HG02840 (cell line): ENCODE measurements at regions not wholly inside any gene's neighbourhood (a gene's known extent, or its start where the extent isn't known, plus 50 kb on each side); places are given as distances from the start of the nearest gene placed in this dataset.

Experiments used
- ATAC-seq: cut with Tn5 transposase; IDR thresholded peaks from one replicate; pipeline ENCODE4 v1.9.1; 2021; ENCODE audit warnings: mild to moderate bottlenecking, moderate library complexity, moderate number of reproducible peaks; ENCODE audit not compliant: unreplicated experiment, low FRiP score

DNA sequence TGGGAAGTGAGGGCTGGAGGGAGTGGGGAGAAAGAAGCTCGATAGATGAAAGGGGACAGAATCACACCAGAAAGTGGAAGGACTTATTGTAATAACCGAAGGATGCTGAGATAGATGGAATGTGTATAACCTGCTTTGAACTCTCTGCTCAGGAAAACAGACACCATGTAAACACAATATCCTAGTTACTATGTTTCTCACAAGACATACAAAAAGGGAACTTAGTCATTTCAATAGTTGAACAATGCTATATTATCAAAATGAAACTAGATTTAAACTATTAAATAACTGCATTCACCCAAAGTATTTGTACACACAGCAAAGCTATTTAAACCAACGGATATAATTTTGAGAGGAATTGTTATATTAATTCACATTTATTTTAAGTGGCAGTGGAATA lies 108.3 kb upstream of the GADL1 start:
- ATAC-seq = no peak

DNA sequence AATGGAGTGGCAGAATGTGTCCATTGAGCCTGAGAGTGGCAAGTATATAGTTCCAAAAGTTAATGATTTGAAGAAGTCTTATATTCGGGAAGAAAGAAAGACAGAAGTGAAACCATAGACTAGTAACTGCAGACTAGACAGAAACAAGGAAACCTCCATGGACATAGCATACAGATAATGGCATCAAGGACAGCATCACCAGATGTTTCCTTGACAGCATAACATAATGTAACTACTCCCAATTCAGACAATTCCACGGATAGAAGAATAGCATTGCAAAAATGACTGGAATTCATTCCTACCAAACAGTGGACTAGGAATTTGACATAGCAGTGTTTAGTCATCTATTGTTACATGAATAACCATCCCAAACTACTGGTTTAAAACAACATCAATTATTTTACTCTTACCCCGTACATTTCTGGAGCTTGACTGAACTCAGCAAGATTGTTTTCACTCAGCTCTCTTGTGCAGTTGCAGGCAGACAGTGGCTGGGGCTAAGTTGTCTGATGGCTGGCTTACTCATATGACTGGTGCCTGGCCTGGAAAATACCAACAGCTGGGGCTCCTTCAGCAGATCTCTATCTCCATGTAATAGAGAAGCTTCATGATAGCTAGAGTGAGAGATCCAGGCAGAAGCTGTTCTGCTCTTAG lies 109.7 kb upstream of the GADL1 start:
- peak; percentile 56 for ATAC-seq

DNA sequence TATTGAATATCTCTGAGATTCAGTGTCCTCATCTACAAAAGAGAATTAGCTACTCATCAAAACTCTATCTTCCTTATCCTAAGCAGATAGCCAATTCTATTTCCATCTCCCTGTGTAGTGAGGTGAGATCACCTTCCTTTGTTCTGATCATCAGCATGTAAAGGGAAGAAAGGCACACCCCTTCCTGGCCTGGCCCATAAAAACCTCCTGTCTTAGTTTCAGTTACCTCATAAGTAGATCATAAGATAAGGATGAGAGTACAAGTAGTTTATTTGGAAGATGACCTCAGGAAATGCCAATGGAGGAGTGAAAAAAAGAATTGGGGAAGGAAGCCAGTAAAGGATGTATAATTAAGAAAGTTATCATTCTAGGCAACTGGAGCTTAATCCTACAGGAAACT lies 114.5 kb upstream of the GADL1 start:
- no peak for ATAC-seq

DNA sequence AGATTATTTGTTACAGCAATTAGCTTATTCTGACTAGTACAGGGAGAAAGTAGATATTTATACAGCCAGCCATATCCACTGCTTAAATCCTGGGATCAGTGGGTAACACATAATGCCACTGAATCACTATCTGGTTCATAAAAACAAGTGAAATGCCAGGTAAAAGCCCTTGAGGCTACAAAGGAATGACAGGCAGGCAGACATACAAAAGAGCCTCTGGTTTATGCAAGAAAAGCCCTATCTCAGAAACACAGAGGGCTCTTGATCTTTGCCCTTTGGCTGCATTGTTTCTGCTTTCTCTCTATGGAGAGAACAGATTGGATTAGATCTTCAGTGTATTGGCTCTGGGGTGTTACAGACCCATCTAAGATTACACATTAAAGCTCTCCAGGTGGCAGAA lies 115.4 kb upstream of the GADL1 start:
- ATAC-seq = no peak

DNA sequence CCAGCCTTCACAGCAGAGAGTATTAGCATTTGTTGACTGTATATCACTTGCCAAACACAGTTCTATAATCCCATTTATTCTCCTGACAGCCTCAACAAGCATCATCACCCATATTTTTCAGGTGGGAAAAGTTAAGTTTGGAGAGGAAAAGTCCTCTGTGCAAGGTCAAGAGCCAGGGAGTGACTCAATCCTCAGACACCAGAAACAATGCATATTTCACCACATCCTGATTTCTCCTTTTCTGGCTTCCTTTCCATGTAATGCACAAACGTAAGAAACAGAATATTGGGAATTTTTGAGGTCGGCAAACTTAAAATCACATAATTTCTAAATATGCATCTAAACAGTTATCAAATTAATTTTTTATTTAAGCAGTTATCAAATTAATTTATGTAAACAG lies 116.0 kb upstream of the GADL1 start:
- ATAC-seq = no peak

DNA sequence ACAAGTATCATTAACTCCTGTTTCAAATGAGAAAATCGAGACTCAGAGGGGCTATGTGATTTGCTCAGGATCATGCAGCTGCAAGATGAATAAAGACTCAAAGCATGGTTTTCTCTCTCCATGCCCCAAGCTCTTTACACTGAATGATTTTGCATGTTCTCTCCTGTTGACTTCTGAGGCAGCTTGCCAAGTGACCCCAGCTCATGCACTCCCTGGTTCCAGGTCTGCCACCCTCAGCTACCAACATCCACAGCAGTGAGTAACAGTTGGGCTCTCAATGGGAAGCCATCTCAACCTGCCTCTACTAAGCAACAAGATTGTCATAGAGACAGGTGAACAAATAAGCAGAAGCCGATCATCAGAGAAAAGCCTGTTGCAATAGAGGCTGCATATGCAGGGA lies 116.9 kb upstream of the GADL1 start:
- no peak for ATAC-seq

DNA sequence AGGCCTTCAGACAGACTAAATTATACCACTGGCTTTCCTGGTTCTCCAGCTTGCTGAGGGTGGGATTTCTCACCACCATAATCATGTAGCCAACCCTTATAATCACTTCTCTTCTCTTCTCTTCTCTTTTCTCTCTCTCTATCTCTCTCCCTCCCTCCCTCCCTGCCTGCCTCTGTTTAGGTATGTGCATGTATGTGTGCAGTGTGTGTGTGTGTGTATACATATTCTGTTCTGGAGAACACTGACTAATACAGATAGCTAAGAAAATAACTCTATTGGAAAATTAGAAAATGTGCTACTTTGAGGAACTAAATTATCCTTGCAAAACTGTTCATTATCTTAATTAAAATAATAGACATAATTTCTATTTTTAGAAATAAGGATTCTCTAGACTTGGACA lies 118.6 kb upstream of the GADL1 start:
- no peak for ATAC-seq

DNA sequence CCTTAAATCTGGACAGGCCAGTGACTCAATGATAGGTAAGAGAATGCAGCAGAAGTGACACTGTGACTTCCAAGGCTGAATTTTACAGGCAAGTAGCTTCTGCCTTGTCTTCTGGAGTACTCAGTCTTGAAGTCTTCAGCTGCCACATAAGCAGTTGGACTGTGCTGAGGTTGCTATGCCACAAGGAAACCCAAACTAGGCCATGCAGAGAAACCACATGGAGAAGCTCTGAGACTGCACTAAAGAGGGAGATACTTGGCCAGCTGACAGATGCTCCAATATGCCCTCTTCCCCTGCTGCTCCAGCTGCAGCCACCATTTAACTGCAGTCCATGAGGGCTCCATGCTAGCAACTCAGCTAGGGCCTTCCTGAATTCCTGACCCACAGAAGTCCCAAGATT lies 119.4 kb upstream of the GADL1 start:
- ATAC-seq = no peak

DNA sequence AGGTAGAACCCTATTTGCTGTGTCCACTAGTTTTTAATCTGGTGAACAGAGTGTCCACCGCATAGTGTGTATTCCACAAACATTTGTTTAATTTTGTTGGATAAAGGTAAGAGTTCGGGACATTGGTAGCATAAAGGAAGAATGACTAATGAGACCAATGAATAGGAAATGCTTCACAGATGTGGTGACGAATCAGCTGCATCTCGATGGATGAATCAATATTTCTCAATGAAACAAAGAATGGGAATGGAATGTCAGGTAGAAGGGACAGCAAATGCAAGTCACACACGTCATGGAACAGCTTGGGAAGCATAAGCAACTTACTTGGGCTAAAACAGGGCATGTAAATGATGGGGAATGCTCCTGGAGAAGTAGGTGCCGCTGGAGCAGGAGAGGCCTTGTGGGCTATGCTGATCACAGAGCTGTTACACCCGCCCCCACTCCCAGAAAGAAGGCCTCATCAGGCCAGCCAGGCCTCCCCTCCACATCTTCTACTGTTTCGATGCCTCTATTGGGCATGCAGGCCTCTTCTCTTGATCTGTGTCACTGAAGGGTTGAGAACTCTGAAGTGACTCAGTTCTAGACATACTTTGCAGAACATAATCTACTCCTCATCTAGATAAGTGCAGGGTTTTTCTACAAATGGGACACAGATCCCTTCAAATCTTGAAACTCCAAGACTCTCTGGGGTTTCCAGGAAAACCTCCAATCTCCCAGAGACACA lies 120.0 kb upstream of the GADL1 start:
- ATAC-seq = no peak

DNA sequence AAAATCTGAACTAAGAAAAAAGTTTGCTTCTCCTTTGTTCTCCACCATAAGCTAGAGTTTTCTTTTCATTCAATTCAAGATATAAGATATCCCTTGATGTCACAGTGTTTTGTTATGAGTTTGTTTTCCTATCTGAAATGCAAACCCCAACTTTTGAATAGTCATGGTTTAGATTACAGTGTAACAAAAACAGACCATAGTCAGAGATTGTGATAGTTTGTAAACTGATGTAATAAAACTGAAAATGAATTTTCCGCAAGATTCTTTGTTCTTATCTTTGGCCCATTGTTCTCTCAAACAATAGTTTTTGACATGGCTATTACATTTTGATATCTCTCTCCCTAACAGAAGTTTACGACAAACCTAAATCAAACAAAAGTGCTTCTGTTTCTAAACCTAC lies 121.7 kb upstream of the GADL1 start:
- ATAC-seq = no peak

DNA sequence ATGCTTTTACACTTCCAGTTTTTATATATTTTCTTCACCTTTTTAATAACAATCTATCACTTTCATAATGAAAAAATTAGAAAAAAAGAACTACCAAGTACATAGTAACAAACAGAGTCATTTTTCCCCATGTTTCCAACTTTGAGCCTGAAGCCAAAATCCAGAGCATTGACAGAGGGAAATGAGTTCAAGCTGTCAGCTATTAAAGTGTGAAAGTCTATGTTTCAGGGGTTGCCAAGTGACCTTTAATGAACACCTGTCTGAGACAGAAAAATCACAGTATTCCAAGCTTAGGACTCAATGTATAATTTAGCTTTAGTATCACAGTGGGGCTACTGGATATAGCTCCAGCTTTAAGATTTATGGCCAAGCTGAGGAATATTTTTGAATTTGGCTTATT lies 128.3 kb upstream of the GADL1 start:
- no peak for ATAC-seq

DNA sequence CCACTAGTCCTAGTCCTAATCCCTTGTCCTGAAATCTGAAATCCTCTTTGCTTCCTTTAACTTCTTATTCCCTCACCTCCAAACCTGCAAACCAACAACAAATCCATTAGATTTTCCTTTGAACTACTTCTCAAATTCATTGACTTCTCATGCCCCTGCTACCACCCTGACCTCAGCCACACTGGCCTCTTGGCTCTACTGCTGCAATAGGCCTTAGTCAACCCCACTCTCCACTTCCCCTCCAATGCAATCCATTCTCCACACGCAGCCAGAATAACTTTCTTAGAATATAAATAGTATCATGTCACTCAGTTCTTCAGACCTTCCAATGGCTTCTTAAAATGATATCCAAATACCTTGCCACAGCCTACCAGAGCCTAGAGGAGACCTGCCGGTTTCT lies 131.1 kb upstream of the GADL1 start:
- ATAC-seq = no peak

DNA sequence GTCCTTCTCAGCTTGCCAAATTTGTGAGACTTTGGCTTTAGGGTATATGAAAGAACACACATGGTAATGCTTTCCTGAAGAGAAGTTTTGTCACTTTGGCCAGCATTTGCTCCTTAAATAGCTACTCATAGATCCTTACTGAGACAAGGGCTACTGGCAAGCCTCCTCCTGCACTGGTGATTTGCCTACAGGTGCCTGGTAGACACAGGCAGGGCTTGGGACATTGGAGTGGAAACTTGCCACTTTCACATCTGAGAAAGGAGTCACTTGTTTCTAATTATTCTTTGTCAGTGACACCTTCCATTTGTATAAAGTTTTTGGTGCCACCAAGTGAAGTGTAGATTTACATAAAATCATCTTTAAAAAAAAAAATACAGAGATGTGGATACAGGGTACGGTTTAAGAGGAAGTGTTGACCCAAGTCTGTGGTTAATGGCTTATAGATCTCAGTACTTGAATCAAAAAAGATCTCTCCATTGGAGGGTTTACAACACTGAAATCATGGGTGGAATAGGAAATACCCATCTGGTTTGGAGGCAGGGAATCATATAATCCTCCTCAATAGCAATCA lies 132.8 kb upstream of the GADL1 start:
- ATAC-seq = no peak

DNA sequence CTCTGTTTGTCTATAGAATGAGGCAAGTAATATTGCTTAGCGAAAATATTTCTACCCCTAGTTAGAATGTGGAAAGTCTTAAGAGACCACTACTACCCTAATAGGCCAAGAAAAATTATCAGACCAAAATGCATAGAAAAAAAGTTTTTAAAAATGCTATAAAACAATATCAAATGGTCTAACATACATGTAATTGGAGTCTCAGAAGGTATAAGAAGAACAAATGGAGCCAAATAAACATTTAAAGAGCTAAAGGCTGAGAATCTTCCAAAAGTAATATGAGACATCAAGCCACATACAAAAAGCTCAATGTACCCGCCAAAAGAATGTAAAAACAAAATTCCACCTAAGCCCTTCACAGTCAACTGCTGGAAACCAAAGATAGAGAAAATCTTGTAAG lies 133.5 kb upstream of the GADL1 start:
- ATAC-seq = no peak

DNA sequence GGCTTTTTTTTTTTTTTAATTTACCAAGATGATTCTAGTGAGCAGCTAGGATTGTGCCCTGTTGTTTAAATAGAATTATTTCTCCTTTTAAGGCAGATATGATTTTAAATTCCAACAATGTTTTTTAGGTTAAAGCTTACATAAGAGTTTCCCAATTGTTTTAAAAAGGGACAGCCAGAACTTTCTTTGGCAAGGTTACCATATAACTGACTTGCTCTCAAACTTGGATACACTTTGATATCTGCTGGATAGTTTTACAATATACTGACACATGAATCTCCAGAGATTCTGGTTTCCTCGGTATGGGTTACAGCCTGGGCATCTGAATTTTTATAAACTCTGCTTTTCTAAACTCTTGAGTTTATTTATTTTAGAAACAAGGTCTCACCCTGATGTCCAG lies 134.3 kb upstream of the GADL1 start:
- ATAC-seq = no peak

DNA sequence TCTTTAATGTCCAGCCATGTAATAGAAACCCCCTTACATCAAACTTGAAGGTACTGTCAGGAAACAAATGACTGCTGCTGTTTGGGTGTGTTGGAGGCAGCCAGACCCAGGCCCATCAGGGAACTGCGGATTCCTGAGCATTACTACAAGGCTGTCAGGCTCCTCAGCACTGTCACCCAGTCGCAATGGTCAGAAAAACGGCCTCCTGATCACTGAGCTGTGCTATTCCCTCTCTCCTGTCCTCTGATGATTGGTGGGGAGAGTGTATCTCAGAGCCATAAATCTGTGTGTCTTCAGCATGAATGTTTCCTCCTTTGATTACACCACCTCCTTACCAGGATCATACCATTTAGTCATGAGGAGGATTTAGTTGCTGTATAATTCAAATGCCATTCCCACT lies 135.2 kb upstream of the GADL1 start:
- ATAC-seq = no peak

DNA sequence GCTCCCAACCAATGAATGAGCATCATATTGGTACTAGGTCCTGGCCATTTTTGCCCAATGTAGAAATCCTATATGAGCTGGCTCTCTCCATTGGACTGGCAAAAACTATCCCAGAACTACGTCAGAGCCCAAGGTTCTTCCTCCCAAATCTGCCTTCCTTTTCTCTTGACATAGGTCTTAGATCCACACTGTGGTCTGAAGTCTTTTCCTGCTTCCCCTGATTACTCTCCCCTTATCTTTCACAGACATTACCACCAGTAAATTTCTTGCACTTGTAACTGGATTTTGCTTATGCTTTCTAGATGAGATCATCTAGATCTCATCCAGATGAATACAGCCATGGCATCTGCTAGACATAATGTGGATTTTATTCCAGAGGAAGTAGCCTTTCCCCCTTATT lies 141.2 kb upstream of the GADL1 start:
- ATAC-seq = no peak

DNA sequence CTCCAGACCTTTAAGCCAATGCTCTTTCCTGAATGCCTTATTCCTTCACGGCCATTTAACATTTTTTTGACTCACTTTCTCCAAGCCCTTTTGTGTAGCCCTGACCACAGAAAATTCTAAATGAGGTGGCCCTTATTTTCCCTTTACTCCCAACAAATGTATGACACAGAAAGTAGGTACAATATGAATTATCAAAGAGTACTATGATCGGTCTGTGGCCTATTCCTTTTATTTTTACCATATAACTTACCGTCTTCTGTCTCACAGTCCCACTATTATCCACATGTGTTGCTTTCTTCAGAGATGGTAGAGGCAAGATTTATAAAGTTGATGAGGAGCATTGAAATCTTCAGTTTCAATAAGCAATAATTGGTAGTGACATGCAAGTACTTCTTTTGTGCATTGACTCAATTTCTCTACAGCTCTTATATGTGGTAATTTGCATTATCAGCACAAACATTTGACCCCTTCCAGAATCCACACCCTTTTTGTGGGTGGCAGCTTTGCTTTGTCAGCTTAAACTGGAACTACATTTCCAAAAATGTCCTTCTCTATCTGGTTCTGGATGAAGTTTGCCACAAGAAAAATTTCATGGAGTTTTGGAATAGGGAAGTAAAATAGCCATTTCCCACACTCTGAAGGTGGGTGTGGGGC lies 143.8 kb upstream of the GADL1 start:
- no peak for ATAC-seq

DNA sequence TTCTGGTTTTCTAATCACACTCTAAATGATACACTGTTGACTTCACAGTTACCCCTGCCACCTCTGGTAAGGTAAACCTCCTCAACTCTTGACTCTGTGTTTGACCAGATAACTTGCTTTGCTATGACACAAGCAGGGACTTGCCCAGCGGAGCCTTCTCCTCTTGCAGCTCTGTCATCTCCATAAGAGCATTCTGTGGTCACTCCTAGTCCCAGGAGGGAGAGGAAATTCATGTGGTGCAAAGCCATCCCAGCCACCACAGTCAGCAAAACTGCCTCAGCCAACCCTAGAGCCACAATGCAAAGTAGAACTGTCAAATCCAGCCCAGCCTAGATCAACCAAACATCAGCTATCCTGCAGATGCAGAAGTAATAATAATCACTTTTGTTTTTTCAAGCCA lies 144.7 kb upstream of the GADL1 start:
- ATAC-seq = no peak

DNA sequence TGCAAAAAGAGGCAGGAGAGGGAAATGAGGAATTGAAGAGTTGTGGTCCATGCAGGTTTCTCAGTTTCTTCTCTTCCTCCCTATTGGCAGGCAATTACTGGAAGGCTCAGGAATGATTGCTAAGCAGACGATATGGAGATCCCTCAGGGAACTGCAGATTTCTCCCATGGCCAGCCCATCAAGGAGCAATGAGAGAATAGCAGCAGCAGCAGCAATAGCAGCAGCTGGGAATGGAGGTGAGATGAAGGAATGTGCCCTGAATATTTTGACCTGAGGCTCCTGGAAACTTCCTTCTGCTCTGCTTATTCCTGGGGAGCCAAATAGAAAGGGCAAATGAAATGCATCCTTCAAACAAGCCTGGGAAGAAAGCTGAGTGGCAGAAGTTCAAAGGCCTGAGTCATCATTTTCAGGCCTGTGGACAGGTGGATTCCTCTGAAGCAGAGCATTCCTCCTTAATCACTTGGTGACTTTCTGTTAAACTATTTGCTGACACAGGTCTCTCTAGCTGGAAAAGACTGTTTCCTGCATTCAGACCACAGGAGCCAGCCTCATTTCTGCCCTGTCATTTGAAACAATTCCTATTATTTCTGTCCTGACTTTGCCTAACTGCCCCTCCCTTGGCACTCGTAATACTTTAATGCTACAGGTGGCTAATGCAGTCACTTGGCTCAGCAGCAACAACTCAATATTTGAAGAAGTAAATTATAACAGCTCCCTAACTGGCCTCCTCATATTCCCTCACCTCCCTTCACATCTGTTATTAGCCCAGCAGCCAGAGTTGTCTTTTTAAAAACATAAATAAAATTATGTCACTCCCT lies 146.9 kb upstream of the GADL1 start:
- ATAC-seq = no peak
